B cell (primary cell): ENCODE measurements at regions not wholly inside any gene's neighbourhood (a gene's known extent, or its start where the extent isn't known, plus 50 kb on each side); places are given as distances from the start of the nearest gene placed in this dataset.

ENCODE experiments used
- ATAC-seq: fragments of 200-7000 bp; cut with Tn5 transposase; one replicate; pipeline ENCODE4 v1.10.0; 2021; ENCODE audit warnings: low read depth, mild to moderate bottlenecking, moderate number of reproducible peaks, moderate library complexity
- CTCF ChIA-PET: fragments of 350-600 bp; sonication (Branson Sonifier 250); formaldehyde crosslinking; loops from one replicate; lab custom pipeline; 2021; ENCODE audit warnings: antibody characterized with exemption, inconsistent platforms; lab: Charles Lee
- POLR2A ChIA-PET: fragments of 350-600 bp; sonication (Branson Sonifier 250); formaldehyde crosslinking; loops from one replicate; lab custom pipeline; 2021; ENCODE audit warnings: antibody characterized with exemption; lab: Charles Lee
- DNase-seq: peaks from one replicate; pipeline ENCODE4 v3.0.0; 2013
- H2AFZ ChIP-seq: 2 replicates; pipeline ENCODE4 v1.6.1; 2012; ENCODE audit warnings: mild to moderate bottlenecking, low read depth, low read length; ENCODE audit not compliant: insufficient read depth, poor library complexity, severe bottlenecking
- H3K27ac ChIP-seq, 2 donors: 1 replicate in 1 of 2; 2 replicates in 1 of 2; pipeline ENCODE4 v1.5.1; 2012 to 2013; ENCODE audit warnings: low read length in 2 of 2, mild to moderate bottlenecking in 2 of 2, moderate library complexity in 1 of 2
- H3K27me3 ChIP-seq, 4 experiments: fragments of 200-600 bp in 1 of 4; sonication (generic) in 1 of 4; replicated peaks in 1 of 4; 1 replicate in 2 of 4; 2 replicates in 2 of 4; pipeline versions ENCODE4 v1.6.1 to v1.7.0; 2013 to 2016; ENCODE audit warnings: low read length in 3 of 4, mild to moderate bottlenecking in 2 of 4, mixed read lengths in 1 of 4, moderate library complexity in 1 of 4; ENCODE audit not compliant: insufficient read depth in 4 of 4, control insufficient read depth in 3 of 4; ENCODE audit errors: control extremely low read depth in 1 of 4
- H3K36me3 ChIP-seq, 2 experiments: replicated peaks in 1 of 2; 1 replicate in 1 of 2; 2 replicates in 1 of 2; pipeline versions ENCODE4 v1.6.1 to v1.7.1; 2013; ENCODE audit warnings: low read length in 1 of 2; ENCODE audit not compliant: insufficient read depth in 2 of 2, control insufficient read depth in 1 of 2; ENCODE audit errors: control extremely low read depth in 1 of 2, extremely low read depth in 1 of 2
- H3K4me1 ChIP-seq, 2 donors: fragments of 200-600 bp in 1 of 2; sonication (generic) in 1 of 2; 1 replicate in 1 of 2; 2 replicates in 1 of 2; pipeline versions ENCODE4 v1.5.1 to v1.6.1; 2013 to 2017; ENCODE audit warnings: low read length in 2 of 2; ENCODE audit not compliant: control insufficient read depth in 2 of 2, insufficient read depth in 2 of 2
- H3K4me2 ChIP-seq: replicated peaks from 2 replicates; pipeline ENCODE3; 2012; ENCODE audit warnings: mild to moderate bottlenecking, low read depth, low read length; ENCODE audit not compliant: poor library complexity, severe bottlenecking
- H3K4me3 ChIP-seq, 5 experiments: fragments of 200-600 bp in 1 of 5; sonication (generic) in 1 of 5; 1 replicate in 3 of 5; 2 replicates in 2 of 5; pipeline versions ENCODE4 v1.5.1 to v1.7.0; 2011 to 2016; ENCODE audit warnings: low read length in 4 of 5, mild to moderate bottlenecking in 4 of 5, low read depth in 2 of 5, control low read depth in 1 of 5, moderate library complexity in 1 of 5; ENCODE audit not compliant: insufficient read depth in 1 of 5; ENCODE audit errors: control extremely low read depth in 1 of 5, extremely low read depth in 1 of 5
- H3K79me2 ChIP-seq: fragments of 200-600 bp; sonication (generic); one replicate; pipeline ENCODE4 v1.6.0; 2016; ENCODE audit warnings: low read length; ENCODE audit not compliant: control insufficient read depth, insufficient read depth
- H3K9ac ChIP-seq: fragments of 200-600 bp; sonication (generic); 2 replicates; pipeline ENCODE4 v1.6.1; 2017; ENCODE audit warnings: mild to moderate bottlenecking, low read length, moderate library complexity
- H3K9me3 ChIP-seq, 3 donors: one replicate each; pipeline versions ENCODE4 v1.6.1 to v1.7.1; 2013; ENCODE audit warnings: low read length in 2 of 3; ENCODE audit not compliant: control insufficient read depth in 2 of 3, insufficient read depth in 1 of 3; ENCODE audit errors: control extremely low read depth in 1 of 3
- H4K20me1 ChIP-seq: 2 replicates; pipeline ENCODE4 v1.6.0; 2012; ENCODE audit warnings: mild to moderate bottlenecking, low read length; ENCODE audit not compliant: insufficient read depth, control insufficient read depth, poor library complexity, severe bottlenecking
- H3K27ac Mint-ChIP-seq: one replicate; pipeline ENCODE4 v1.8.0; 2021; ENCODE audit warnings: mixed read lengths
- H3K27me3 Mint-ChIP-seq: one replicate; pipeline ENCODE4 v1.8.0; 2021; ENCODE audit warnings: mixed read lengths
- H3K4me1 Mint-ChIP-seq: one replicate; pipeline ENCODE4 v1.8.0; 2021; ENCODE audit warnings: mixed read lengths
- H3K4me3 Mint-ChIP-seq: one replicate; pipeline ENCODE4 v1.8.0; 2021; ENCODE audit warnings: mixed read lengths
- H3K9me3 Mint-ChIP-seq: one replicate; pipeline ENCODE4 v1.8.0; 2022; ENCODE audit warnings: mixed read lengths; ENCODE audit not compliant: insufficient read depth
- EZH2 ChIP-seq: IDR thresholded peaks from 2 replicates; pipeline ENCODE4 v1.6.1; 2012; ENCODE audit warnings: borderline replicate concordance, low read depth, mild to moderate bottlenecking, moderate library complexity, low read length; ENCODE audit not compliant: insufficient read depth, poor library complexity, severe bottlenecking
- WGBS: methylation state at CpG from one replicate; pipeline ENCODE4 v1.1.5; 2013; ENCODE audit warnings: missing lambda C conversion rate; ENCODE audit not compliant: insufficient coverage; 5-methylcytosine and 5-hydroxymethylcytosine counted together
- intact Hi-C: fragments of 100-400 bp; cut with micrococcal nuclease; formaldehyde crosslinking; loops from one replicate; pipeline ENCODE4 v1.10.0; 2022
- TF ChIP-seq, protein P1 (sequence below): fragments of 200-600 bp; IDR thresholded peaks from one replicate; pipeline ENCODE4 v1.8.0; 2022; ENCODE audit warnings: antibody characterized with exemption, mild to moderate bottlenecking

- intact Hi-C loops = no loop called here
Measured at GRCh38 chr2:22276696-22277095, 1108.3 kb upstream of the KLHL29 start.

DNA sequence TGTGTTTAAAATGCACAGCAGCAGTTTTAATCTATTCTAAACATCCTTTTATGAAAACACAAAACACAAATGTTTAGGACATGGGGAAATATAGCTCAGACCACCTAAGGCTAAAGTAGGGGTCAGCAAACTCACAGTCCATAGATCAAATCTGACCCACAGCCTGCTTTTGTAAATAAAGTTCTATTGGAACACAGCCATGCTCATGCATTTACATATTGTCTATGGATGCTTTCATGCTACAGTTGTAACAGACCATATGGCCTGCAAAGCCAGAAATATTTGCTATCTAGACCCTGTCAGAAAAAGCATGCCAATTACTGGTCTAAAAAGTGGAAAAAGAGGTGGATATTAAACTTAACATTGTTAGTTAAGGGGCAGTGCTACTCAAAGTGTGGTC lies 1105.4 kb upstream of the KLHL29 start:
- TF ChIP-seq, protein P1, sequence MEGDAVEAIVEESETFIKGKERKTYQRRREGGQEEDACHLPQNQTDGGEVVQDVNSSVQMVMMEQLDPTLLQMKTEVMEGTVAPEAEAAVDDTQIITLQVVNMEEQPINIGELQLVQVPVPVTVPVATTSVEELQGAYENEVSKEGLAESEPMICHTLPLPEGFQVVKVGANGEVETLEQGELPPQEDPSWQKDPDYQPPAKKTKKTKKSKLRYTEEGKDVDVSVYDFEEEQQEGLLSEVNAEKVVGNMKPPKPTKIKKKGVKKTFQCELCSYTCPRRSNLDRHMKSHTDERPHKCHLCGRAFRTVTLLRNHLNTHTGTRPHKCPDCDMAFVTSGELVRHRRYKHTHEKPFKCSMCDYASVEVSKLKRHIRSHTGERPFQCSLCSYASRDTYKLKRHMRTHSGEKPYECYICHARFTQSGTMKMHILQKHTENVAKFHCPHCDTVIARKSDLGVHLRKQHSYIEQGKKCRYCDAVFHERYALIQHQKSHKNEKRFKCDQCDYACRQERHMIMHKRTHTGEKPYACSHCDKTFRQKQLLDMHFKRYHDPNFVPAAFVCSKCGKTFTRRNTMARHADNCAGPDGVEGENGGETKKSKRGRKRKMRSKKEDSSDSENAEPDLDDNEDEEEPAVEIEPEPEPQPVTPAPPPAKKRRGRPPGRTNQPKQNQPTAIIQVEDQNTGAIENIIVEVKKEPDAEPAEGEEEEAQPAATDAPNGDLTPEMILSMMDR = no peak
- TF ChIP-seq EZH2 = no peak
- Histone ChIP-seq H4K20me1 (no peaks in the 10 kb centered on the region), H3K36me3 (no peaks in the 10 kb centered on the region), H3K79me2 (no peaks in the 10 kb centered on the region), H3K4me1 (no peaks in the 10 kb centered on the region), H2AFZ (no peak overlapping the region), H3K27me3 (no peaks in the 10 kb centered on the region), H3K4me2 (no peak overlapping the region), H3K27ac (no peak overlapping the region), H3K9me3 (no peaks in the 10 kb centered on the region), H3K9ac (no peak overlapping the region), H3K4me3 (no peak overlapping the region)
- intact Hi-C loops = no loop called here
- no peak overlapping the region for H3K27ac Mint-ChIP-seq
- no peaks in the 10 kb centered on the region for H3K4me1 Mint-ChIP-seq
- DNase-seq = no peak
- H3K4me3 Mint-ChIP-seq = no peak overlapping the region
- ChIA-PET POLR2A (no interaction called here), CTCF (interaction anchor here (0.5 kb wide), 1 partner anchor 49 kb away, joined by 3 read pairs; no protein-coding TSS in a partner anchor)
- H3K9me3 Mint-ChIP-seq = peaks cover 3% of the 10 kb centered on the region
- no peaks in the 10 kb centered on the region for H3K27me3 Mint-ChIP-seq
- no peak for ATAC-seq

More at GRCh38 chr2:22276696-22277095, 1108.3 kb upstream of the KLHL29 start:
- Mint-ChIP-seq H3K27ac (no peak overlapping the region), H3K4me1 (no peaks in the 10 kb centered on the region), H3K9me3 (peaks cover under 1% of the 10 kb centered on the region), H3K4me3 (no peak overlapping the region), H3K27me3 (no peaks in the 10 kb centered on the region)
- no peak overlapping the region for H3K4me2 ChIP-seq
- no peak overlapping the region for H3K4me3 ChIP-seq
- no peak overlapping the region for H3K27ac ChIP-seq
- no peaks in the 10 kb centered on the region for H4K20me1 ChIP-seq
- no peaks in the 10 kb centered on the region for H3K79me2 ChIP-seq
- no peak overlapping the region for H2AFZ ChIP-seq
- no peaks in the 10 kb centered on the region for H3K4me1 ChIP-seq
- ChIA-PET POLR2A (no interaction called here), CTCF (no interaction called here)
- no peaks in the 10 kb centered on the region for H3K9me3 ChIP-seq
- 0% methylated on average over 2 of the region's 4 CpGs for WGBS
- DNase-seq = no peak
- H3K27me3 ChIP-seq = no peaks in the 10 kb centered on the region
- TF ChIP-seq, protein P1 = no peak
- no peak for TF ChIP-seq EZH2
- no peak overlapping the region for H3K9ac ChIP-seq
- no peaks in the 10 kb centered on the region for H3K36me3 ChIP-seq
- no peak for ATAC-seq
